ENCODE measurements at regions not wholly inside any gene's neighbourhood (a gene's known extent, or its start where the extent isn't known, plus 50 kb on each side); places are given as distances from the start of the nearest gene placed in this dataset.

DNA sequence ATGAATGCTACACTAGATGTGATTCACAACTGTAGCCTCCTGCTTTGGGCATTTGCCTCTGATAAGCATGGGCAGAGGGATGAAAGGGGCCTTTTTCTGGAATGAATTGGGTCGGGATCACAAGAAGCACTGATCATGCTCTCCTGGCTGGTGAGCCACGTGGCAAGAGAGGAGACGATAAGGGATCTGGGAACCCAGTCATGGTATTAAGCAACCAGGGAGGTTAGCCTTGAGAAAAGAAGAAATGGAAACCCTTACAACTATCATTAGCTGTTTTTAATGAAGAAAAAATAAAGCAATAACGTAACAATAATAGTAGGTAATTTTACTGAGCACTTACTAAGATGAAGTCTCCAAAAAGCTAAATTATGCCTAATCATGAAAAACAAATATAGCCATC lies 50.0 kb upstream of the RAI14 start:
- DNase-seq (ENCODE audit: low spot score): no peak
- TF ChIP-seq, protein P1, sequence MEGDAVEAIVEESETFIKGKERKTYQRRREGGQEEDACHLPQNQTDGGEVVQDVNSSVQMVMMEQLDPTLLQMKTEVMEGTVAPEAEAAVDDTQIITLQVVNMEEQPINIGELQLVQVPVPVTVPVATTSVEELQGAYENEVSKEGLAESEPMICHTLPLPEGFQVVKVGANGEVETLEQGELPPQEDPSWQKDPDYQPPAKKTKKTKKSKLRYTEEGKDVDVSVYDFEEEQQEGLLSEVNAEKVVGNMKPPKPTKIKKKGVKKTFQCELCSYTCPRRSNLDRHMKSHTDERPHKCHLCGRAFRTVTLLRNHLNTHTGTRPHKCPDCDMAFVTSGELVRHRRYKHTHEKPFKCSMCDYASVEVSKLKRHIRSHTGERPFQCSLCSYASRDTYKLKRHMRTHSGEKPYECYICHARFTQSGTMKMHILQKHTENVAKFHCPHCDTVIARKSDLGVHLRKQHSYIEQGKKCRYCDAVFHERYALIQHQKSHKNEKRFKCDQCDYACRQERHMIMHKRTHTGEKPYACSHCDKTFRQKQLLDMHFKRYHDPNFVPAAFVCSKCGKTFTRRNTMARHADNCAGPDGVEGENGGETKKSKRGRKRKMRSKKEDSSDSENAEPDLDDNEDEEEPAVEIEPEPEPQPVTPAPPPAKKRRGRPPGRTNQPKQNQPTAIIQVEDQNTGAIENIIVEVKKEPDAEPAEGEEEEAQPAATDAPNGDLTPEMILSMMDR (IDR thresholded peaks at IDR 0.05; ENCODE audit: extremely low read depth, missing control alignments): no peak

Data from GM20000 (cell line).